Brain microvascular endothelial cell (primary cell): ENCODE measurements at regions not wholly inside any gene's neighbourhood (a gene's known extent, or its start where the extent isn't known, plus 50 kb on each side); places are given as distances from the start of the nearest gene placed in this dataset.
"Not testable (repeated sequence)": the region's sequence is repeated elsewhere in the genome, so short reads cannot be mapped to it uniquely, and the experiment has no call there.

Experiments used
- DNase-seq: peaks from one replicate; pipeline ENCODE4 v3.0.0-alpha.2; 2020
- H3K27ac ChIP-seq: fragments of 250-450 bp; sonication (Bioruptor Pico); 2 replicates; pipeline ENCODE4 v1.5.1; 2020; ENCODE audit warnings: mild to moderate bottlenecking, moderate library complexity
- H3K27me3 ChIP-seq: fragments of 250-450 bp; sonication (Bioruptor Pico); replicated peaks from 2 replicates; pipeline ENCODE4 v1.5.1; 2020; ENCODE audit warnings: mild to moderate bottlenecking
- H3K36me3 ChIP-seq: fragments of 250-450 bp; sonication (Bioruptor Pico); replicated peaks from 2 replicates; pipeline ENCODE4 v1.5.1; 2020; ENCODE audit warnings: mild to moderate bottlenecking
- H3K4me3 ChIP-seq: 2 replicates; pipeline ENCODE4 v1.5.1; 2011; ENCODE audit warnings: low read depth, mild to moderate bottlenecking, control low read depth, low read length, moderate library complexity
- CTCF ChIP-seq: IDR thresholded peaks from 2 replicates; pipeline ENCODE4 v1.5.1; 2011; ENCODE audit warnings: low read depth, mild to moderate bottlenecking, moderate library complexity, low read length, control low read depth, inconsistent platforms; ENCODE audit errors: missing control alignments
- in situ Hi-C: cut with HindIII; loops from 2 replicates; pipeline ENCODE4 v1.10.0; 2017; ENCODE audit warnings: low sequenced_read_pairs, low pct_ligation_motif_present

- DNase-seq: no peak
- Histone ChIP-seq H3K36me3 (no peaks in the 10 kb centered on the region), H3K27me3 (no peaks in the 10 kb centered on the region), H3K4me3 (no peak overlapping the region), H3K27ac (no peak overlapping the region)
- in situ Hi-C loops: no loop called here
- no peak for TF ChIP-seq CTCF
These were observed 603.3 kb downstream of the PTPRC start for GRCh38 chr1:199242147-199242546.

- TF ChIP-seq CTCF: no peak
- Histone ChIP-seq H3K36me3 (no peaks in the 10 kb centered on the region), H3K27me3 (no peaks in the 10 kb centered on the region), H3K27ac (no peak overlapping the region), H3K4me3 (no peak overlapping the region)
- in situ Hi-C loops: no loop called here
- no peak for DNase-seq
These were observed 603.8 kb downstream of the PTPRC start for GRCh38 chr1:199242601-199243000.

GRCh38 chr1:199243423-199244061, 604.7 kb downstream of the PTPRC start:
- no peak overlapping the region for H3K4me3 ChIP-seq
- in situ Hi-C loops: no loop called here
- no peaks in the 10 kb centered on the region for H3K27me3 ChIP-seq
- H3K27ac ChIP-seq: no peak overlapping the region
- peak; percentile 36 for DNase-seq
- no peaks in the 10 kb centered on the region for H3K36me3 ChIP-seq
- TF ChIP-seq CTCF: peak; percentile 86

GRCh38 chr1:199245946-199246345, 607.1 kb downstream of the PTPRC start:
- no peak overlapping the region for H3K4me3 ChIP-seq
- no peak for DNase-seq
- in situ Hi-C loops: no loop called here
- no peak for TF ChIP-seq CTCF
- H3K27ac ChIP-seq: no peak overlapping the region
- H3K27me3 ChIP-seq: no peaks in the 10 kb centered on the region
- H3K36me3 ChIP-seq: no peaks in the 10 kb centered on the region

- H3K27ac ChIP-seq: no peak overlapping the region
- H3K36me3 ChIP-seq: no peaks in the 10 kb centered on the region
- no peaks in the 10 kb centered on the region for H3K27me3 ChIP-seq
- no peak overlapping the region for H3K4me3 ChIP-seq
- in situ Hi-C loops: no loop called here
- no peak for DNase-seq
- TF ChIP-seq CTCF: no peak
These were observed 607.9 kb downstream of the PTPRC start for GRCh38 chr1:199246716-199247115.

- Histone ChIP-seq H3K36me3 (no peaks in the 10 kb centered on the region), H3K27ac (no peak overlapping the region), H3K27me3 (no peaks in the 10 kb centered on the region), H3K4me3 (no peak overlapping the region)
- no peak for TF ChIP-seq CTCF
- DNase-seq: no peak
- in situ Hi-C loops: no loop called here
These were observed 609.1 kb downstream of the PTPRC start for GRCh38 chr1:199247891-199248290.

GRCh38 chr1:199254040-199254439, 615.2 kb downstream of the PTPRC start:
- H3K27me3 ChIP-seq, H3K27ac ChIP-seq, H3K4me3 ChIP-seq, DNase-seq, in situ Hi-C loops, H3K36me3 ChIP-seq: not testable (repeated sequence)
